D721Med (cell line): ENCODE measurements at regions not wholly inside any gene's neighbourhood (a gene's known extent, or its start where the extent isn't known, plus 50 kb on each side); places are given as distances from the start of the nearest gene placed in this dataset.
"Not testable (repeated sequence)": the region's sequence is repeated elsewhere in the genome, so short reads cannot be mapped to it uniquely, and the experiment has no call there.

Experiments
- DNase-seq: peaks from one replicate; pipeline ENCODE4 v3.0.0; 2011; ENCODE audit warnings: low spot score; ENCODE audit not compliant: insufficient read length
- FAIRE-seq: peaks from 2 replicates; lab custom pipeline; 2011; peaks lifted over from hg19 to GRCh38; lab: Jason Lieb, UNC
- TF ChIP-seq, protein P1 (sequence below): IDR thresholded peaks from 2 replicates; pipeline ENCODE4 v1.5.1; 2012; ENCODE audit warnings: mild to moderate bottlenecking, control low read depth; ENCODE audit not compliant: insufficient read depth; ENCODE audit errors: missing control alignments

DNA sequence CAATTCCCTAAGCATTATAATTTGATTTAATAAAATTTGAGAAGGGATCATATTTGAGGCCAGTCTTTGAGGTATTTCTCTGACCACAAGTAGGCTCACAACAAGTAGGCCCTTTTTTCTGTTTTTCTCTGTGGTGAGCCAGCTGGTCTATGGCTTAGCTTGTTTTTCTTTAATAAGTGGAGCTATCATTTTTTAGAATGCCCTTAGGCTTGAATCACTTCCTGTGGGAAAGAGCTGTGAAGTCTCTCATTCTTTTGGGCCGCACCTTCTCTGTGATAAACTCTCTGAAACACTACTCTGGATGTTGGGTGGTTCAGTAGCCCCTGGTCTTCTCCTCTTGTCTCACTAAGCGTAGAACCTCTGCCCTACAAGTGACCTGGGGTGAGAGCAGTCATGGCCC, 235.9 kb downstream of the SUCLG1 start:
- DNase-seq (no peak), FAIRE-seq (no peak)
- TF ChIP-seq, protein P1, sequence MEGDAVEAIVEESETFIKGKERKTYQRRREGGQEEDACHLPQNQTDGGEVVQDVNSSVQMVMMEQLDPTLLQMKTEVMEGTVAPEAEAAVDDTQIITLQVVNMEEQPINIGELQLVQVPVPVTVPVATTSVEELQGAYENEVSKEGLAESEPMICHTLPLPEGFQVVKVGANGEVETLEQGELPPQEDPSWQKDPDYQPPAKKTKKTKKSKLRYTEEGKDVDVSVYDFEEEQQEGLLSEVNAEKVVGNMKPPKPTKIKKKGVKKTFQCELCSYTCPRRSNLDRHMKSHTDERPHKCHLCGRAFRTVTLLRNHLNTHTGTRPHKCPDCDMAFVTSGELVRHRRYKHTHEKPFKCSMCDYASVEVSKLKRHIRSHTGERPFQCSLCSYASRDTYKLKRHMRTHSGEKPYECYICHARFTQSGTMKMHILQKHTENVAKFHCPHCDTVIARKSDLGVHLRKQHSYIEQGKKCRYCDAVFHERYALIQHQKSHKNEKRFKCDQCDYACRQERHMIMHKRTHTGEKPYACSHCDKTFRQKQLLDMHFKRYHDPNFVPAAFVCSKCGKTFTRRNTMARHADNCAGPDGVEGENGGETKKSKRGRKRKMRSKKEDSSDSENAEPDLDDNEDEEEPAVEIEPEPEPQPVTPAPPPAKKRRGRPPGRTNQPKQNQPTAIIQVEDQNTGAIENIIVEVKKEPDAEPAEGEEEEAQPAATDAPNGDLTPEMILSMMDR, result no peak

DNA sequence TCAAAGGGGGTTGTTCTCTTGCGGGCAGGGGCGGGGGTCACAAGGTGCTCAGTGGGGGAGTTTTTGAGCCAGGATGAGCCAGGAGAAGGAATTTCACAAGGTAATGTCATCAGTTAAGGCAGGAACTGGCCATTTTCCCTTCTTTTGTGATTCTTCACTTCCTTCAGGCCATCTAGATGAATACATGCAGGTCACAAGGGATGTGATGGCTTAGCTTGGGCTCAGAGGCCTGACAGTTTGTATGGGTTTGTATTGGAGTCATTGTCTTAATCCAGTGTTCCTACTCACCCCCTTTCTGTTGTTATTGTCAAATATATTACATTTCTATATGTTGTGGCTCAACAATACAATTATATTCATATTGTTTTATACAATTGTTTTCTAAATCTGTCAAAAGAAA, 238.0 kb downstream of the SUCLG1 start:
- not testable (repeated sequence) for DNase-seq, FAIRE-seq

DNA sequence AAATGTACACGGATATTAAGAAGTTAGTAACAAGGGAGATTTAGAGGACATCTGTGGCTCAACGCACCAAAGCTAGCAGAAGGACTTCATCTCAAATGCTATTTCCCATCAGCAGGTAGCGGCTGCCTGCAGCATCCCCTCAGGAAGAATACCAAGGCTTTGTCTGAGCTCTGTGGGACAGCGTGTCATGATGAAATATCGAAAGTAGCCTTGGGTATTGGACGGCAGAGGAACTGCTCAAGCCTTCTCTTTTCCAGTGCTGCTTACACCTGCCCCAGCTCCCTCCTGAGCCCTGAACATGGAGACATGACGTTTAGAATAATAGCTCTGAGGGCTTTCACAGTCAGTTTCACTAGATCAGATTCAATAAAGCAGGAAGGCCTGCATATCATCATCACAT, 241.6 kb downstream of the SUCLG1 start:
- no peak for FAIRE-seq
- TF ChIP-seq, protein P1, result no peak
- DNase-seq, result no peak

DNA sequence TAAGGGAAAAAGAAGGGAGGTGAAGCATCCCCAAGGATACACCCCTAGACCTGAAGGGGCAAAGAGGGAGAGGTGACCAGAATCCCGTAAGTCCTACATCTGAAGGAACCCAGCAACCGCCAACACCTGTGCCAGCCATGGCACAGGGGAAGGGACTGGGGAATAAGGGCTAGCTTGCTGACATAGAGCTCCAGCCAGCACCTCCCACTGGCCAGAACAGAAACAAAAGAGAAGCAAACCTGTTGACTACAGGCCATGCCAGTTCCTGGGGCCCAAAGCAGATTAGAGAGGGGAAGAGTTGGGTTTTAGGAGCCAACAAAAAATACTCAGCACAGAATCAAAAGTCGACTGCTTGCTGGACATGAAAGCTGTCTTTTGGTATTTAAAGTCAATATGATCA, 244.6 kb downstream of the SUCLG1 start:
- DNase-seq (no peak), FAIRE-seq (no peak)
- TF ChIP-seq, protein P1, result no peak

DNA sequence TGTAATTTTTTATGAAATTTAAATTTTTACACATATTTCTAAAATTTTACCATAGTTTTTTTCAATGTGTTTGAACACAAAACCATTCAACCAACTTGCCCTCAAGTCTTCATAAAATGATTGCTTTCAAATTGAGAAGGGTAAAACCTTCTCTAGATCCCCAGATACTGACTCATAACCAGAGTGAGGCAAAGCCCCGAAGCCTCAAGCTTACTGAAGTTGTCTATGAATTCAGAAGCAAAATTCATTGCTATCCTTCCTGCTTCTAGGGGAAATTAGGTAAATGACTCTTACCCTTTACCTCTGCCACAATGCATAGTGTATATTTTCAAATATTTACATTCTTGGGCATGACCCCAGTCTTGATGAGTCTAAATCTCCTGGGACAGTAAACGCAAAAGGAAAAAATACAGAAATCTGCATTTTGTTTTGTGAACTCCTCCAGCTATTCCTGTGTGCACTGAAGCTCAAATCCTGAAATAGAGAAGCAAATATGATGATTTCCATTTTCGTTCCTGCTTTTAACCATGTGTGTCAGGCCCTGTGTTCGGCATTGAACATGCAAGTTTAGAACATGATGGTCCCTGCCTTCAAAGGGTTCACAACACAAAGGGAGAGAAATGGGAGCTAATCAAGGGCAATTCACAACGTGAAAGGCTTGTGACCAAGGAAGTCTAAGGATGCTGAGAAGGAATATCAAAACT, 246.3 kb downstream of the SUCLG1 start:
- DNase-seq, result no peak
- no peak for FAIRE-seq

DNA sequence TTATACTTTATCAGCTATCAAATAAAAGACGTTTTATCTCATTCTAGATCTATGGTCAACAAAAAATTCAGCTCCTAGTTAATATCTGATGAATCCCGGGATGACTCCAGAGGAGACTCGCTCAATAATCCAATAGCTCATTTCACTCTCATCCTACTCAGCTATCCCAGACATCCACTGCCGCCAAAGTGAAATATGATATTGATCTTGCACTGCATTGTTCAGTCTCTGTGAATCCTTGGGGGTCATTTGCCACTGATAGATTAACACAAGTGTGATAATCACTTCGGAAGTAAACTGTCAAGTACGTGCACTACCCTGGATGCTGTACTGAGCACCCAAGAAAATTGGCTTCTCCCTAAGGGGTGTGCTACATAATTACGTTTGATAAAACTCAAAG, 249.1 kb downstream of the SUCLG1 start:
- DNase-seq (no peak), FAIRE-seq (no peak)
- TF ChIP-seq, protein P1, result no peak

More for the DNA sequence above, 246.3 kb downstream of the SUCLG1 start:
- TF ChIP-seq, protein P1, result no peak

DNA sequence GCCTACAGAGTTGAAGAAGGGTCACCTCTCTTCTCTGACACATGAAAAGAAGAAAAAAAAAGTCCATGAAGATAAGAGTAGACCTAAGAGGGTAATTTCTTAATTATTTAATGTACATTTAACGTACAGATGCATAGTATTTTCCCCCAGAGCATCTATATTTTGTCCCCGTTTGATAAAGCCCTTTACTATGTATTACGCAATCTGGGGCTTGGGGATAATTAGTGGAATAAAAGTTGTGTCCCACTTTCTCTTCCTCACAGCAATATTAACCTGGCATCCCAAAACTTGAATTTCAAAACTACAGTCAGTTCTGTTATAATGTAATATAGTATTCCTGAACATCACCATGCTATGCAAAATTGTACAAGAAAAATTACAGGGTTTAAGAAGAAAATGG, 254.1 kb downstream of the SUCLG1 start:
- DNase-seq, result no peak
- FAIRE-seq, result no peak
- TF ChIP-seq, protein P1, result no peak
